WI38 (cell line): ENCODE measurements at regions not wholly inside any gene's neighbourhood (a gene's known extent, or its start where the extent isn't known, plus 50 kb on each side); places are given as distances from the start of the nearest gene placed in this dataset.

Experiments
- H3K4me3 ChIP-seq: 2 replicates; pipeline ENCODE4 v1.5.1; 2011; ENCODE audit warnings: low read depth, mild to moderate bottlenecking, control low read depth, low read length
- CTCF ChIP-seq: IDR thresholded peaks from 2 replicates; pipeline ENCODE4 v1.5.1; 2012; ENCODE audit warnings: low read depth, mild to moderate bottlenecking, control low read depth, low read length

- no peak overlapping the region for H3K4me3 ChIP-seq
- TF ChIP-seq CTCF: no peak
Measured at GRCh38 chr4:107219681-107220080, 183.6 kb upstream of the DKK2 start.

- TF ChIP-seq CTCF: no peak
Measured at GRCh38 chr4:107216379-107216778, 180.3 kb upstream of the DKK2 start.

GRCh38 chr4:107215222-107215621, 179.1 kb upstream of the DKK2 start:
- no peak overlapping the region for H3K4me3 ChIP-seq
- TF ChIP-seq CTCF: no peak

More at GRCh38 chr4:107216379-107216778, 180.3 kb upstream of the DKK2 start:
- no peak overlapping the region for H3K4me3 ChIP-seq

- H3K4me3 ChIP-seq: no peak overlapping the region
- TF ChIP-seq CTCF: no peak
Measured at GRCh38 chr4:107213880-107214279, 177.8 kb upstream of the DKK2 start.

GRCh38 chr4:107213410-107213809, 177.3 kb upstream of the DKK2 start:
- no peak overlapping the region for H3K4me3 ChIP-seq
- no peak for TF ChIP-seq CTCF

GRCh38 chr4:107212565-107212964, 176.5 kb upstream of the DKK2 start:
- no peak for TF ChIP-seq CTCF
- H3K4me3 ChIP-seq: no peak overlapping the region

- TF ChIP-seq CTCF: no peak
- H3K4me3 ChIP-seq: peak overlapping the region; percentile 52
Measured at GRCh38 chr4:107210450-107211239, 174.5 kb upstream of the DKK2 start.
